ENCODE measurements at regions not wholly inside any gene's neighbourhood (a gene's known extent, or its start where the extent isn't known, plus 50 kb on each side); places are given as distances from the start of the nearest gene placed in this dataset.

DNA sequence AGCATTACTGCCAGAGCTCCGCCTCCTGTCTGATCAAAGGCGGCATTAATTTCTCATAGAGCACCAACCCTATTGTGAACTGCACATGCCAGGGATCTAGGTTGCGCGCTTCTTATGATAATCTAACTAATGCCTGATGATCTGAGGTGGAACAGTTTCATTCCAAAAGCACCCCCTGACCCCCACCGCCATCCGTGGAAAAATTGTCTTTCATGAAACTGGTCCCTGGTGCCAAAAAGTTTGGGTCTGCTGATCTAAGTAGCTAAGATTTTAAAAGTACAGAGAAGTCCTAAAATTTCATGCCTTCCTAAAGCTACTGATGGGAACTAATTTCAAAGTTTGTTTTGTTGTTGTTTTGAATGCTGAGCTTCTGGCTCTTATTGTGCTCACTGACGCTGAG is 281.6 kb downstream of the PRL start:
- no peak for DNase-seq (ENCODE audit: low spot score)
- TF ChIP-seq, protein P1, sequence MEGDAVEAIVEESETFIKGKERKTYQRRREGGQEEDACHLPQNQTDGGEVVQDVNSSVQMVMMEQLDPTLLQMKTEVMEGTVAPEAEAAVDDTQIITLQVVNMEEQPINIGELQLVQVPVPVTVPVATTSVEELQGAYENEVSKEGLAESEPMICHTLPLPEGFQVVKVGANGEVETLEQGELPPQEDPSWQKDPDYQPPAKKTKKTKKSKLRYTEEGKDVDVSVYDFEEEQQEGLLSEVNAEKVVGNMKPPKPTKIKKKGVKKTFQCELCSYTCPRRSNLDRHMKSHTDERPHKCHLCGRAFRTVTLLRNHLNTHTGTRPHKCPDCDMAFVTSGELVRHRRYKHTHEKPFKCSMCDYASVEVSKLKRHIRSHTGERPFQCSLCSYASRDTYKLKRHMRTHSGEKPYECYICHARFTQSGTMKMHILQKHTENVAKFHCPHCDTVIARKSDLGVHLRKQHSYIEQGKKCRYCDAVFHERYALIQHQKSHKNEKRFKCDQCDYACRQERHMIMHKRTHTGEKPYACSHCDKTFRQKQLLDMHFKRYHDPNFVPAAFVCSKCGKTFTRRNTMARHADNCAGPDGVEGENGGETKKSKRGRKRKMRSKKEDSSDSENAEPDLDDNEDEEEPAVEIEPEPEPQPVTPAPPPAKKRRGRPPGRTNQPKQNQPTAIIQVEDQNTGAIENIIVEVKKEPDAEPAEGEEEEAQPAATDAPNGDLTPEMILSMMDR (IDR thresholded peaks at IDR 0.05; ENCODE audit: extremely low read depth, missing control alignments): no peak

DNA sequence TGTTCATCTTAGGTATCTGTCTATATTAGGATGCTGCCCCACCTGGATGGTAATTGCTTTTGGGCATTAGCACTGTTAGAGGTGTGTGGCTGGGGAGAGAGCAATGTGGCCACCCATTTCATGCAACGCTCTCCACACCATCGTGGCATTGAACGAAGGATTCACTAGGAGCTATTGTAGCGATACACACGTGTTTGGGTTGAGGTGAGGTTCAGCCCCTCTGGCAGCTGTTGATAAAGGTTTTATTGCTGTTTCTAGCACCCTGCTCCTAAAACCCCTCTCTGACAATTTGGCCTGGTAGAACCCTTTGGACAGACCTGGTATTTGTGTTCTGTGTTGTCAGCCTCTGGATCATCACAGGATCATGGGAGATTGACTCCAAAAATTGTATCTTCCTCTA is 280.9 kb downstream of the PRL start:
- no peak for DNase-seq (ENCODE audit: low spot score)
- TF ChIP-seq, protein P1 (IDR thresholded peaks at IDR 0.05; ENCODE audit: extremely low read depth, missing control alignments): no peak

DNA sequence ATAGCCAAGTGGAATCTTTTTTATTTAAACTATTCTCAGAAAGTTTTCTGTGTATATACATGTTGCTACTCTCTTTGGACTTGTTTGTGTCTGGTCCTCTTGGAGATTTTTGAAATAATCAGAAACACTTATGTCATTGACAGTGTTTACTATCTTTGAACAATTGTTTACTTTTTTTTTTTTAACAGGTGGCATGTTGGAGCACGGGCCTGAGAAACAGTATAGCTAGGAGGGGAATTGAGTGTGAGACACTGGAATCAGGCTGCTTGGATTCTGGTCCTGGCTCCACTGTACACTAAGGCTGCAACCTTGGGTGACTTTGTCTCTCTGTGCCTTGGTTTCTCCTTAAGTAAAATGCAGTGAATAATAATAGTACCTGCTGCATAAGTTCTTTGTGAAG is 279.6 kb downstream of the PRL start:
- TF ChIP-seq, protein P1 (IDR thresholded peaks at IDR 0.05; ENCODE audit: extremely low read depth, missing control alignments): no peak
- no peak for DNase-seq (ENCODE audit: low spot score)

DNA sequence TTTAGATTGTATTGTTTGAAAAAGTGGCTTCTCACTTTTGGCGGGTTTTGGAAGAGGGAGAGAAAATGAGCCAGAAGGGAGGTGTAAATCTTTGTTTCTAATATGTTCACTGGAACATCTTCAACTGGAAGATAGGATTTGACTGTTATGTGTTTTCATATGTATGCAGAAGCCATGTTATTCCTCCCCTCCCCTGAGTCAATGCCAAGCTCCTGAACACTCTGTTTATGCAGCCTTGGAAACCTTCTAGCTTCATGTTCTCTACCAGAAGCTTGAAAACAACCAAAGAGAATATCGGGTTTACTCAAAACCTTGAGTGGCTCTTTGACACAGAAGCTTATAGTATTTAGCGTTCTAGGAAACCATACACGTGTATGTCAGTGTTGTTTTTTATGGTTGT is 279.1 kb downstream of the PRL start:
- TF ChIP-seq, protein P1 (IDR thresholded peaks at IDR 0.05; ENCODE audit: extremely low read depth, missing control alignments): no peak
- no peak for DNase-seq (ENCODE audit: low spot score)

DNA sequence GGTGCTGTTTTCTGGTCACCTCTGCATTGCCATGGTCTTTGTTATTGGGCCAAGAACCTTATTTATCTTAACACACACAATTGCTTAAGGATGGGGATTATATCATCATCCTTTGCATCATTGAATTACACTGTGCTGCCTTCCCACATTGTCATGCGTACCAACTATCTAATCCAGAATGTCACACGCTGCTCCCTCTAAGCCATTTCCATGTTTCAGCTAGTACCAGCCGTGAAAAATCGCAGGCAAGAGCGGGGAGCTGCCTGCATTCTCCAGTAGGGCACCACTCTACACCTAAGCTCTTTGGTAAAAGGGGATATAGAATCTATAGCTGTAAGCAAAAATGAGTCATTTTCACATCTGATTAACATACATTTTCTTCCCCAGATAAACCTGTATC is 277.0 kb downstream of the PRL start:
- DNase-seq (ENCODE audit: low spot score): no peak
- TF ChIP-seq, protein P1 (IDR thresholded peaks at IDR 0.05; ENCODE audit: extremely low read depth, missing control alignments): no peak

DNA sequence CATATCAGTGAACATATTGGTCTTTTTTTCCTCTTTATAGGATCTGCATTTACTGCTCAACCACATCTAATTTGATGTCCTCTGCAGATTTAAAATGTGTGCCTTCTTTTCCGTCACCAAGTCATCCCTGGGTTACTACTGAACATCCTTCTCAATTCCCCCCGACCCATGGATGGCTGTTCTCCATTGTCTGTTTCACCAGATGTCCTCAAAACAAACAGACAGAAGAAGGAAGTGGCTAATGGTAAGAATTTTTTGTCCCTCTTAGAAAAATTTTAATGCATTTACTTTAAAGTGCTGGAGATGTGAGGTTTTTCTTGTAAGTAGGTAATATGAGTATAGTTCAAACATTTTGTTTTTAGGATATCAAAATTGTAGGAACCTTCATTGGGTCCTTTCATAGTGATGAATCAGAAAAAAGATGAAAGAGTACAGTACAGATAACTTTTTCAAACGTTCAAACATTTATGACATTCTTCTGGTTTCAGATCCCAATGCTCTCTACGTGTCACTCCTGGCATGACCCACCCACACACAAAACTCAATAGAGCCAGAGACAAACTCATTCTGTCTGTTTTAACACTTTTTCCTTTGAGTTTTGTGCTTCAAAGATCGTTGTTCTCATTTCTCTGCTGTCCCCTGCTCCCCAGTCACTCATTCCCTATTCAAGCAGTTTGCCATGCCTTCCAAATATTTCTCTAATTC is 276.4 kb downstream of the PRL start:
- no peak for DNase-seq (ENCODE audit: low spot score)
- TF ChIP-seq, protein P1 (IDR thresholded peaks at IDR 0.05; ENCODE audit: extremely low read depth, missing control alignments): no peak

DNA sequence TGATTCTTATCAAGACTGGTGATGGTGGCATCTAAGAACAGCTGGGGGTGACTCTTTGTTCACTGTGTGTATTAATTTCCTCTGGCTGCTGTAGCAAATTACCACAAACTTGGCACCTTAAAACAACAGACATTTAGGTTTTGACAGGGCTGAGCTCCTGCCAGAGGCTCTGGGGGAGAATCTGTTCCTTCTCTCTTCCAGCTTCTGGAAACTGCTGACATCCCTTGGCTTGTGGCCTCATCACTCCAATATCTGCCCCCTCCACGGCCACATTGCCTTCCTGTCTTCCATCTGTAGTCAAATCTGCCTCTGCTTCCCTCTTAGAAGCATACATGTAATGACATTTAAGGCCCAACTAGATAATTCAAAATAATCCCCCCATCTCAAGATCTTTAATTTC is 274.9 kb downstream of the PRL start:
- no peak for DNase-seq (ENCODE audit: low spot score)
- TF ChIP-seq, protein P1 (IDR thresholded peaks at IDR 0.05; ENCODE audit: extremely low read depth, missing control alignments): no peak
